Retinal pigment epithelial cell (primary cell): ENCODE measurements at regions not wholly inside any gene's neighbourhood (a gene's known extent, or its start where the extent isn't known, plus 50 kb on each side); places are given as distances from the start of the nearest gene placed in this dataset.

ENCODE experiments used
- DNase-seq: peaks from one replicate; pipeline ENCODE4 v3.0.0-alpha.2; 2010; ENCODE audit warnings: low read depth
- H3K4me3 ChIP-seq: 2 replicates; pipeline ENCODE4 v1.5.1; 2011; ENCODE audit warnings: mild to moderate bottlenecking, low read length, control low read depth, moderate library complexity
- CTCF ChIP-seq: conservative IDR thresholded peaks from 2 replicates; pipeline ENCODE4 v1.5.1; 2011; ENCODE audit warnings: low read depth, low read length, control low read depth, inconsistent platforms

DNA sequence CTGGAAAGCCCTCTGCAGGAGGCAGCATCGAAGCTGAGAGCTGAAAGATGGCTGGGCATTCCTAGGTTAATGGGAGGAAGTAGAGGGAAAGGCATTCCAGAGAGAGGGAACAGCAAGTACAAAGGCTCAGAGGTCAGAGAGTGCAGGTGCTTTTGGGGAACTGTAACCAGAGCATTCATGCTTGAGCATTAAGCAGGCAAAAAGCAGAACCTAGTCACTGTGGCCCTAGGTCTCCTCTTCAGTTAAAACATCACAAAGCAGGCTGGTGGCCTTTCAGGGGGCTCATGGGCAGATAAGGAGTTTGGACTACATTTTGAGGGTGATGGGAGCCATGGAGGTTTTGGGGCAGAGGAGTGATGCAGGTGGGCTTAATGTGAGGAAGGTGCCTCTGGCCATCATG lies 169.2 kb upstream of the MYL2 start:
- TF ChIP-seq CTCF: no peak

DNA sequence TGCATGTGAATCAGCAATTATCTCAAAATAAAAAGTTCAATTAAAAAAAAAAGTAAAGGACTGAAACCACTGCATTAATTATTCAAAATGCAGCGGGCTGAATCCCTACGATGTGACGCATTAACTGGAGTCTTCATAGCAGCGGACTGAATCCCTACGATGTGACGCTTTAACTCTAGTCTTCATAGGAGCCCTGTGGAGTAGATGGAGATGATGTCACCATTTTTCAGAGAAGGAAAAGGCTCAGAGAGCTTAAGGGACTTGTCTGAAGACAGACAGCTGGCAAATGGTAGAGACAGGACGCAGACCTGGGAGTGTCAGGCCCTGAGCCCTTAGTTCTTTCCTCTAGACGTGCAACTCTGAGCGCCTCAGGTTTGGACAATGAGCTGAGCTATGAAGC lies 168.0 kb upstream of the MYL2 start:
- no peak overlapping the region for H3K4me3 ChIP-seq
- no peak for TF ChIP-seq CTCF
- DNase-seq: no peak

More for the DNA sequence above, 169.2 kb upstream of the MYL2 start:
- DNase-seq: no peak
- H3K4me3 ChIP-seq: no peak overlapping the region

- TF ChIP-seq CTCF: no peak
- DNase-seq: no peak
- H3K4me3 ChIP-seq: no peak overlapping the region
Measured at GRCh38 chr12:111086947-111087700, 166.7 kb upstream of the MYL2 start.

- H3K4me3 ChIP-seq: no peak overlapping the region
- TF ChIP-seq CTCF: no peak
- DNase-seq: no peak
Measured at GRCh38 chr12:111085096-111085495, 164.7 kb upstream of the MYL2 start.

GRCh38 chr12:111084605-111085004 lies 164.2 kb upstream of the MYL2 start:
- no peak overlapping the region for H3K4me3 ChIP-seq
- TF ChIP-seq CTCF: no peak
- DNase-seq: no peak

GRCh38 chr12:111084158-111084557 lies 163.8 kb upstream of the MYL2 start:
- no peak for TF ChIP-seq CTCF
- DNase-seq: no peak
- H3K4me3 ChIP-seq: no peak overlapping the region

- DNase-seq: no peak
- H3K4me3 ChIP-seq: no peak overlapping the region
Measured at GRCh38 chr12:111081600-111081999, 161.2 kb upstream of the MYL2 start.

More at GRCh38 chr12:111081600-111081999, 161.2 kb upstream of the MYL2 start:
- no peak for TF ChIP-seq CTCF
